Mesenchymal stem cell (in vitro differentiated cells and primary cell): ENCODE measurements at regions not wholly inside any gene's neighbourhood (a gene's known extent, or its start where the extent isn't known, plus 50 kb on each side); places are given as distances from the start of the nearest gene placed in this dataset.

Experiments
- DNase-seq: peaks from one replicate; pipeline ENCODE4 v3.0.0-alpha.2; 2013
- H2AFZ ChIP-seq: one replicate; pipeline ENCODE4 v1.6.1; 2013; ENCODE audit warnings: low read depth, mild to moderate bottlenecking, control low read depth, inconsistent platforms, low read length, moderate library complexity
- H2AK5ac ChIP-seq: 2 replicates; pipeline ENCODE4 v1.6.1; 2013; ENCODE audit warnings: low read length, moderate library complexity, mild to moderate bottlenecking, inconsistent platforms; ENCODE audit not compliant: severe bottlenecking
- H2BK120ac ChIP-seq: one replicate; pipeline ENCODE4 v1.6.1; 2013; ENCODE audit warnings: low read depth, mild to moderate bottlenecking, inconsistent platforms, low read length, moderate library complexity
- H2BK12ac ChIP-seq, 2 experiments: one replicate each; pipeline ENCODE4 v1.6.1; 2013; ENCODE audit warnings: inconsistent platforms in 2 of 2, low read length in 2 of 2, mild to moderate bottlenecking in 2 of 2, moderate library complexity in 2 of 2, control low read depth in 1 of 2
- H2BK15ac ChIP-seq: one replicate; pipeline ENCODE4 v1.6.1; 2013; ENCODE audit warnings: mild to moderate bottlenecking, low read depth, inconsistent platforms; ENCODE audit not compliant: poor library complexity, severe bottlenecking
- H2BK5ac ChIP-seq: 2 replicates; pipeline ENCODE4 v1.6.1; 2013; ENCODE audit warnings: low read depth, mild to moderate bottlenecking, low read length, control low read depth, inconsistent platforms; ENCODE audit not compliant: poor library complexity, severe bottlenecking
- H3K14ac ChIP-seq, 2 experiments: one replicate each; pipeline ENCODE4 v1.6.1; 2013; ENCODE audit warnings: inconsistent platforms in 2 of 2, low read length in 2 of 2, control low read depth in 1 of 2, mild to moderate bottlenecking in 1 of 2, moderate library complexity in 1 of 2
- H3K18ac ChIP-seq, 2 experiments: one replicate each; pipeline ENCODE4 v1.6.1; 2013; ENCODE audit warnings: inconsistent platforms in 2 of 2, low read length in 2 of 2, control low read depth in 1 of 2, low read depth in 1 of 2, mild to moderate bottlenecking in 1 of 2
- H3K23ac ChIP-seq, 2 experiments: one replicate each; pipeline ENCODE4 v1.6.1; 2013; ENCODE audit warnings: inconsistent platforms in 2 of 2, low read length in 2 of 2, mild to moderate bottlenecking in 2 of 2, moderate library complexity in 2 of 2, control low read depth in 1 of 2
- H3K27ac ChIP-seq: 2 replicates; pipeline ENCODE4 v1.5.1; 2013; ENCODE audit warnings: mild to moderate bottlenecking, moderate library complexity, low read length, control low read depth, inconsistent platforms; ENCODE audit not compliant: poor library complexity, severe bottlenecking
- H3K27me3 ChIP-seq, 2 experiments: 2 replicates each; pipeline versions ENCODE4 v1.6.1 to v1.7.0; 2013; ENCODE audit warnings: low read length in 2 of 2, mild to moderate bottlenecking in 2 of 2, moderate library complexity in 2 of 2, control low read depth in 1 of 2, inconsistent platforms in 1 of 2; ENCODE audit not compliant: control insufficient read depth in 1 of 2, insufficient read depth in 1 of 2
- H3K36me3 ChIP-seq, 2 experiments: 2 replicates each; pipeline versions ENCODE4 v1.6.1 to v1.7.0; 2013; ENCODE audit warnings: low read length in 2 of 2, control low read depth in 1 of 2, inconsistent platforms in 1 of 2, low read depth in 1 of 2, mild to moderate bottlenecking in 1 of 2; ENCODE audit not compliant: insufficient read depth in 2 of 2, control insufficient read depth in 1 of 2
- H3K4ac ChIP-seq, 2 experiments: one replicate each; pipeline ENCODE4 v1.6.1; 2013; ENCODE audit warnings: inconsistent platforms in 2 of 2, low read length in 2 of 2, mild to moderate bottlenecking in 2 of 2, moderate library complexity in 2 of 2, control low read depth in 1 of 2, low read depth in 1 of 2
- H3K4me1 ChIP-seq: 2 replicates; pipeline ENCODE4 v1.6.1; 2013; ENCODE audit warnings: low read depth, low read length, control low read depth; ENCODE audit not compliant: control insufficient read depth, insufficient read depth
- H3K4me2 ChIP-seq: 2 replicates; pipeline ENCODE4 v1.6.1; 2013; ENCODE audit warnings: low read length, mild to moderate bottlenecking, inconsistent platforms; ENCODE audit not compliant: poor library complexity, severe bottlenecking
- H3K4me3 ChIP-seq, 2 experiments: 2 replicates each; pipeline versions ENCODE4 v1.5.1 to v1.7.0; 2013; ENCODE audit warnings: low read length in 2 of 2, mild to moderate bottlenecking in 2 of 2, control low read depth in 1 of 2, low read depth in 1 of 2; ENCODE audit not compliant: insufficient read depth in 1 of 2
- H3K79me1 ChIP-seq: replicated peaks from 2 replicates; pipeline ENCODE4 v1.6.1; 2013; ENCODE audit warnings: mild to moderate bottlenecking, control low read depth, low read length, inconsistent platforms; ENCODE audit not compliant: poor library complexity, severe bottlenecking
- H3K9ac ChIP-seq: 2 replicates; pipeline ENCODE4 v1.7.0; 2013; ENCODE audit warnings: mild to moderate bottlenecking, low read length, moderate library complexity
- H3K9me3 ChIP-seq: 2 replicates; pipeline ENCODE4 v1.7.0; 2013; ENCODE audit warnings: mild to moderate bottlenecking, low read length; ENCODE audit not compliant: control insufficient read depth
- H4K8ac ChIP-seq: one replicate; pipeline ENCODE4 v1.6.1; 2013; ENCODE audit warnings: inconsistent platforms, mild to moderate bottlenecking, low read length, moderate library complexity
- H4K91ac ChIP-seq: one replicate; pipeline ENCODE4 v1.6.1; 2013; ENCODE audit warnings: mild to moderate bottlenecking, low read length, inconsistent platforms
- WGBS: methylation state at CpG from one replicate; pipeline ENCODE4 v1.1.7; 2013; ENCODE audit warnings: mixed read lengths; 5-methylcytosine and 5-hydroxymethylcytosine counted together

GRCh38 chr2:182616471-182617393 lies 99.3 kb upstream of the DNAJC10 start:
- no peak overlapping the region for H3K4me2 ChIP-seq
- H4K91ac ChIP-seq = peak overlapping the region; percentile 57
- H2BK12ac ChIP-seq = peak overlapping the region; percentile 4 to 88
- no peak overlapping the region for H3K4me3 ChIP-seq
- H3K18ac ChIP-seq = peak overlapping the region; percentile 48 to 49
- no peak overlapping the region for H3K23ac ChIP-seq
- peaks cover 1% of the 10 kb centered on the region for H3K4me1 ChIP-seq
- H4K8ac ChIP-seq = peak overlapping the region; percentile 35
- no peaks in the 10 kb centered on the region for H3K9me3 ChIP-seq
- H2BK5ac ChIP-seq = peak overlapping the region; percentile 61
- H3K79me1 ChIP-seq = no peaks in the 10 kb centered on the region
- 52% methylated on average over 2 of the region's 3 CpGs for WGBS
- H2BK120ac ChIP-seq = peak overlapping the region; percentile 21
- H3K36me3 ChIP-seq = no peaks in the 10 kb centered on the region
- H3K14ac ChIP-seq = no peak overlapping the region
- H2AFZ ChIP-seq = no peak overlapping the region
- H3K9ac ChIP-seq = no peak overlapping the region
- no peak overlapping the region for H3K4ac ChIP-seq
- DNase-seq = peak; percentile 39
- no peaks in the 10 kb centered on the region for H3K27me3 ChIP-seq
- no peak overlapping the region for H2BK15ac ChIP-seq
- peak overlapping the region; percentile 84 for H3K27ac ChIP-seq
- peak overlapping the region; percentile 5 for H2AK5ac ChIP-seq

DNA sequence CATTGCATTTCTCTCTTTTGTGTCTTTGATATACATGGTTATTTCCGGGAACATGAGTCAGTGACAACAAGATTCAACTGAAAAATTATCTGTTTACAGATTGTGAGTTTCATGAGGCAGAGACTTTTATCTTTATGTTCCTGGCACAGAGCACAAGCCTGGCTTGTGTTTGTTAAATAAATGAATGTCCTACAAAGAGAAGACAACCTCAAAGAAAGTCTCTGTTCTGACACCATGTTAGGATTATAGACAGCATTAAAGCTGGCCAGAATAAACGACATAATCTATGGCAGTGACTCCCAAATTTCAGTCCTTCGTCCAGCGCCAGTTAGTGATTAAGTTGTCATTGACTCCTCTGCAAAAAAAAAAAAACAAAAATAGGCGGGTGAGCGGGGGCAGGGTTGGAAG lies 97.4 kb upstream of the DNAJC10 start:
- H2BK15ac ChIP-seq = no peak overlapping the region
- 7% methylated on average over 3 of the region's 6 CpGs for WGBS
- no peak overlapping the region for H2AK5ac ChIP-seq
- H3K14ac ChIP-seq = no peak overlapping the region
- no peak overlapping the region for H2AFZ ChIP-seq
- no peak overlapping the region for H3K4me2 ChIP-seq
- H2BK5ac ChIP-seq = no peak overlapping the region
- H2BK120ac ChIP-seq = no peak overlapping the region
- no peaks in the 10 kb centered on the region for H3K36me3 ChIP-seq
- peak; percentile 81 for DNase-seq
- no peak overlapping the region for H3K4me3 ChIP-seq
- no peak overlapping the region for H3K18ac ChIP-seq
- no peak overlapping the region for H3K27ac ChIP-seq
- H3K79me1 ChIP-seq = no peaks in the 10 kb centered on the region
- no peak overlapping the region for H3K23ac ChIP-seq
- H3K9me3 ChIP-seq = no peaks in the 10 kb centered on the region
- H4K91ac ChIP-seq = no peak overlapping the region
- no peak overlapping the region for H4K8ac ChIP-seq
- no peak overlapping the region for H3K9ac ChIP-seq
- no peak overlapping the region for H3K4ac ChIP-seq
- H2BK12ac ChIP-seq = no peak overlapping the region
- H3K27me3 ChIP-seq = no peaks in the 10 kb centered on the region
- H3K4me1 ChIP-seq = peaks cover 1% of the 10 kb centered on the region

GRCh38 chr2:182619276-182619675 lies 96.8 kb upstream of the DNAJC10 start:
- no peak overlapping the region for H3K4me3 ChIP-seq
- peaks cover 1% of the 10 kb centered on the region for H3K4me1 ChIP-seq
- WGBS = 96% methylated on average over 1 of the region's 2 CpGs

DNA sequence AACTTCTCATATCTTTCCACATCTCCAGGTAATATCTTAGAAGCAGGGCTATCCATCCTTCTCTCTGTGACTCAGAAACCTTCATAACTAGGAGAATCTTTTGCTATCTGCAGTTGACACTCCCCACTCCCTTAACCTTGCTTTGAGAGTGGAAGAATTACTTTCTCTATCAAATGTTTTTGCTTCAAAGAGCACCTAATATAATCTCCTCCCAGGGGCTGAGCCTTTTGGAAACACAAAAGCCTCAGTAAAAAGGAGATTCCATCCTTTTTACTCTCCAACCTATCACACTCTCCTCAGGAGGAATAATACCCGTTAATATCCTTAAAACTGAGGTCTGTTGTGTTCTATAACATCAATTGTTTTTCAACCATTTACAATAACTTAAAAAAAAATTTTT lies 94.9 kb upstream of the DNAJC10 start:
- no CpG with 5 or more reads among the region's 1 CpG for WGBS
- no peak overlapping the region for H3K4me3 ChIP-seq
- H3K23ac ChIP-seq = no peak overlapping the region

More at GRCh38 chr2:182619276-182619675, 96.8 kb upstream of the DNAJC10 start:
- no peaks in the 10 kb centered on the region for H3K79me1 ChIP-seq
- no peak overlapping the region for H3K4me2 ChIP-seq
- H3K27me3 ChIP-seq = no peaks in the 10 kb centered on the region
- H3K18ac ChIP-seq = peak overlapping the region; percentile 23 to 88
- H3K9me3 ChIP-seq = no peaks in the 10 kb centered on the region
- H2BK5ac ChIP-seq = no peak overlapping the region
- H4K91ac ChIP-seq = peak overlapping the region; percentile 2
- H3K36me3 ChIP-seq = no peaks in the 10 kb centered on the region
- no peak overlapping the region for H3K14ac ChIP-seq
- H3K9ac ChIP-seq = no peak overlapping the region
- H3K23ac ChIP-seq = no peak overlapping the region
- peak; percentile 42 for DNase-seq
- H4K8ac ChIP-seq = no peak overlapping the region
- H2BK120ac ChIP-seq = no peak overlapping the region
- H2BK15ac ChIP-seq = no peak overlapping the region
- H3K27ac ChIP-seq = no peak overlapping the region
- peak overlapping the region; percentile 29 to 98 for H2BK12ac ChIP-seq
- H3K4ac ChIP-seq = peak overlapping the region in 1 of 2 experiments; percentile 96
- no peak overlapping the region for H2AFZ ChIP-seq
- no peak overlapping the region for H2AK5ac ChIP-seq

More for the DNA sequence above, 94.9 kb upstream of the DNAJC10 start:
- Histone ChIP-seq H3K9me3 (no peaks in the 10 kb centered on the region), H3K79me1 (no peaks in the 10 kb centered on the region), H3K4ac (peak overlapping the region in 1 of 2 experiments; percentile 81), H3K4me2 (no peak overlapping the region), H3K27me3 (no peaks in the 10 kb centered on the region), H3K9ac (no peak overlapping the region), H2BK5ac (no peak overlapping the region), H3K36me3 (no peaks in the 10 kb centered on the region), H2BK120ac (no peak overlapping the region), H3K18ac (peak overlapping the region in 1 of 2 experiments; percentile 62), H3K14ac (no peak overlapping the region), H4K8ac (no peak overlapping the region), H2BK12ac (no peak overlapping the region), H2BK15ac (no peak overlapping the region), H3K27ac (no peak overlapping the region), H4K91ac (no peak overlapping the region), H2AK5ac (no peak overlapping the region), H2AFZ (no peak overlapping the region), H3K4me1 (peaks cover 1% of the 10 kb centered on the region)
- no peak for DNase-seq
